RPMI7951 (cell line): ENCODE measurements at regions not wholly inside any gene's neighbourhood (a gene's known extent, or its start where the extent isn't known, plus 50 kb on each side); places are given as distances from the start of the nearest gene placed in this dataset.
"Not testable (repeated sequence)": the region's sequence is repeated elsewhere in the genome, so short reads cannot be mapped to it uniquely, and the experiment has no call there.

Experiments
- DNase-seq: peaks from one replicate; pipeline ENCODE4 v3.0.0-alpha.2; 2012; ENCODE audit warnings: low read depth

DNA sequence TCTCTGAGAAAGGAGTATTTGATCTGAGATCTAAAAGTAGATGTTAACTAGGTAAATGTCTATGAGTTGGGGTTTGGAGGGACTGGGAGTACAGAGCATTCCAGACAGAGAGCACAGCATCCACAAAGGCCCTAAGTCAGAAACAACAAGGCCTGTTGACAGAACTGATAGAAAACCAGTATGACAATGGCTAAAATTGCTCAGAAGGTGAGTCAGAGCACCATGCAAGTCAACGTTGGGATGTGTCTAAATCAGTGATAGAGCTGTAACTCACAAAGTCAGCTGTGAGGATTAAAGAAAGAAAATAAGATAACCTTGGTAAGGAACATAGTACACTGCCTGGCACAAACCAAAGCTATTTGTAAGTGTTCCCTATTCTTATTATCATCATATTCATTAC lies 124.0 kb downstream of the CETN3 start:
- DNase-seq = no peak

- DNase-seq = no peak
Measured at GRCh38 chr5:90284375-90284774, 125.2 kb downstream of the CETN3 start.

GRCh38 chr5:90279091-90279490 lies 130.5 kb downstream of the CETN3 start:
- no peak for DNase-seq

DNA sequence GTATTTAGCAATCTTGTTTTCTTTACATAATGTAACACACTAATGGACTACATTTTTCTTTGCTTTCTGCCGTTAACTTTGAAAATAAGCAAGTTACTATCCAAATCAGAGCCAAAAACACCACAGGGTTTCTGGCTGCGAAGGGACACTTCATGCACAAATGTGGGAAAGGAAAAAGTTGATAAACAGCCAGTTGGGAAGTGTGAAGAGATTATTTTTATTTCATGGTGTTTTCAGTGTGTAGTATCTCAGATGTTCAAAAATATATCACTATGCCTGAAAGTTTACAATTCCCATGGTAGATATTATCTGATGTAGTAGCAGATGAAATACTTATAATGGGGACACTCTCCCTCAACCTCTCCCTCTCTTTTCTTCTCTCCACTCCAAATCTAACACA lies 135.3 kb downstream of the CETN3 start:
- no peak for DNase-seq

DNA sequence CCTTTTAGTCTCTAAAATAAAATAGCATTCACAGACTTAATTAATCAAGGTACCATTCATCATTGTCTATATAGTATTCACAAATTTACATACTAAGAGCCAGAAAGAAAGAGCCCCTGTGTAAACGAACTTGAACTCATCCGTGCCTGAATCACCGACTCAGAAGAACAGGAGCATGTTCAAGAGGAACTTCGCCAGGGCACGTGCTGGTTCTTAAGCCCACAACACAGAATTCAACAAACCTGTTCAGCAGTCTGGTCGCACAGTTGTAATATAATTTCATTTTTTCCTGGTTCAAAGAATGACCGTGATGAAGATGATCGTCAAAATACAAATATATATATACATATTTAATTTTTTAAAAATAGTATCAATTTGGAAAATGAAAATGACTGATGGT lies 141.9 kb downstream of the CETN3 start:
- no peak for DNase-seq

DNA sequence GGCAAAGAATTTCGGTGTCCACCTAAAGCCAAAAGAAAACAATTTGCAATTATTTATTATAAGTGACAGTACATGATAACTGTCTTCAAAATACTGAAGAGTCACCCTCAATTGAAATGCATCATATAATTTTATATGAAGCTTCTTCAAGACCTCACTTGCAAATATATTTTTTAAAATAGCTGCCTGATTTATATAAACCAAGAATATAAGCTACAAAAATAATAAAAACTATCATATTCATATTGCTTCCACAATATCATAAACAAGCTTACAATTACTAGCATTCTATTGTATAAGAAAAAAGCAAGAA lies 144.1 kb downstream of the CETN3 start:
- no peak for DNase-seq

DNA sequence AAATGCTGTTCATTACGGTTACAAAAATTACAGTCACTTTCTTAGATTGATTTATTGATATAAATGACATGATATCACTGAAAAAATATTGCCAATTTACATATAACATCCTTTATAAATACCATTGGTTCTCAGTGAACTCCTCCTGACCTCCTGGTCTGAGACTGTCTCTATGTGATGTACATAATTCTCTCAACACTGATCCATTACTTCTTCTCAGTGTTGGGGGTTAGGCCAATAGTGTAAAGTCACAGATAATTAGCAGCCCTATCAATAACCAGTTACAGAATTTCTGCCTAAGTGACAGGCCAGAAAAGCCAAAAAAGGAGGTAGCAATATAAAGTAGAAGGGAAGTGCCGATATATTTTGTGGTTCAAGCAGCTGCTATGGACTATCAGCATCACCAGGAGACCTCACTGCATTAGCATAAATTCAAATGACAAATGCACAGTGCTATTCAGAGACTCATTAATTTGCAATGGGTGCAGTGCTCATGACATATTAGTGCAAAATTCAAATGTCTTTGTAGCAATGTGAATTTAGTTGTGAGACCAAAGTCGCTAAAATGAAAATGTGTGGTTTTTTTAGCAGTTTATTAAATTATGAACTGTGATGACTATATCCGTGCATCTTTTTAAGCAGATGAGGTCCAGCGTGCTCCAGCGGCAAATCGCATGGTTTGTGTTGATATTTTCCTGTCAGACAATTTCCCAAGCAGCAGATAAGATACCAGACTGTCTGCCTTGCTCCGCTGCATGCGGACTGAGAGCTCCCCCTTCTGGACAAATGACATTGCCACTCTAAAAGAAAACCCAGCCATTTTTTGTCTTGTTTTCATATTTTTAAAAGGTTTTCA lies 144.6 kb downstream of the CETN3 start:
- peak; percentile 52 for DNase-seq

GRCh38 chr5:90263102-90263820 lies 146.3 kb downstream of the CETN3 start:
- DNase-seq = no peak

GRCh38 chr5:90251447-90251846 lies 158.1 kb downstream of the CETN3 start:
- no peak for DNase-seq

- DNase-seq = no peak
Measured at GRCh38 chr5:90248640-90249039, 160.9 kb downstream of the CETN3 start.

- not testable (repeated sequence) for DNase-seq
Measured at GRCh38 chr5:90243848-90244247, 165.7 kb downstream of the CETN3 start.

DNA sequence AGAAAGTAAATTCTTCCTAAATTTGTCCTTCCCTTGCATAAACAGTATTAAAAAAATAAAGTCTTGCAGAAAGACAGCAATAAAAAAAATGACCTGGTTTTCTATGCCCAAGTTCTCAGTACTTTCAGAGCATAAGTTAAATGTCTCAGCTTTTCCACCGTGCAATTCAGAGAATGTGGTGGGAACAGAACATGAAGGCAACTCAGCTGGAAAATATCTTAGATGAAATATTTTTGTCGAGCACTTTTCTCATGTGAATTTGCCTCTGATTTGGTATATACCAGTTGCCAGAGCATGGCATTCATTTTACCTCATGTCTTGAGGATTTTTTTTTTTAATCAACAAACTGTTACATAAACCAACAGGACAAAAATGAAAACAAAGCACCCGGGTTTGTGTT lies 176.1 kb downstream of the CETN3 start:
- no peak for DNase-seq

- no peak for DNase-seq
Measured at GRCh38 chr5:90231688-90232087, 177.9 kb downstream of the CETN3 start.

DNA sequence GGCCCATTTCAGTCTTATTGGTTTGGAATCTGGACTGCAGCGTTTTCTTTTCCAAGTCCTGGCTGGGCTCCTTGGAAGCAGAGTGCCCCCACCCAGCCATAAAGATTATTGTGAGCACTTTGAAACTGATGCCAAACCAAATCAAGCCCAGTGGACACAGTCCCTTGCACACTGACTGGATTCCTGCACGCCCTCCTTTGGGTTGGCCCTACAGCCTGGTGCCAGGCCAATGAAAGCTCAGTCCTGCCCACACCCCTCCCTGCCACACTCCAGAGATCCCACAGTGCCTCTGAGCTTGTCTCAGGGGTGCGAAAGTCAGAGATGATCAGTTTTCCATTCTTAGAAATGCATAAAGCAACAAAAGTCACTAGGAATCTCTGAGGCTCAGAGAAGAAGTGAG lies 181.9 kb downstream of the CETN3 start:
- DNase-seq = no peak

DNA sequence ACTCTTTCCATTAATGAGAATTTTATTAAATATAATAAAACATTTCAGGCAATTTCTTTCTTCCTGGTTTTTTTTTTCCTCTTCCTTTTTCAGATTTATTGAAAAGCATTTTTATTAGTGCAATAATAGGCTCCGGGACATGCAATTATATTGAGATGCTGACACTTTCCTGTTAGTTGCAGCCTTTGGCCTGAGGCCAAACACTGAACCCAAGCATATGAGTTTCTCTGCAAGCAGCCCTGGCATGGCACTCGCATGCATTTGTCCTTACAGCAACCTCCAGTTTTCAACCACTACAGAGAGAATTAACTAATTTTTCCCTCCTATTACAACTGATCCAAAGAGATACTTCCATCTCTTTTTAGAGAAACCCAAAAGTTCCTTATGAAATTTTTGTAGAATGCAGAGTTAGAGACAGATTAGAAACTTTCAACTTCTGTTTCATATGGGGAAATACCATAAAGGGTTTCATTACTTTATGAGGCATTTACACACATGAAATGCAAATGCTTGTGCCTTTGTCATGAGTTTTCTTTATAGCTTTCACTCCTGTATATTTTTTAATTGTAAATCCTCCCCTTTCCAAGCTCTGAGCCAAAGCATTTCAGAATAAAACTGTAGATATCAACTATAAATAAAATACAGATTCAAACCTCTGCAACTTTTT lies 183.0 kb downstream of the CETN3 start:
- DNase-seq = no peak

- no peak for DNase-seq
Measured at GRCh38 chr5:90224342-90224741, 185.2 kb downstream of the CETN3 start.

- DNase-seq = no peak
Measured at GRCh38 chr5:90223756-90224155, 185.8 kb downstream of the CETN3 start.

GRCh38 chr5:90221951-90222350 lies 187.6 kb downstream of the CETN3 start:
- no peak for DNase-seq

DNA sequence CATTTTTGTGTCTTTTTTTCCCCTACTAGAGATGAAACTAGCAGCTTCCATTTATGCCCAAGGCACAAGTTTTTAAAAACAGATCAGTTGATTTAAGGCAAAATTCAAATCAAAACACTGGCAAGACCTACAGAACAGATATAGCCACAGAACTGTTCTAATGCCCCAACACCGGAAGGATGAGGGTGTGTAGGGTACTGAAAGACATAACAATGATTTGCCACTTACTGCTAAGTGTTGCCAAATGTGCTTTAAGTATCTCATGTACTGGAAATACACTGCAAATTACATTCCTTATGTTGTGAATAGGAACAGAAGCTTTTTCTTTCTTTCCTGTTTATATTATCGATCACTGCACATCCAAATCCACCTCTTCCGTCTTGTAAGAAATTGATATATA lies 189.0 kb downstream of the CETN3 start:
- no peak for DNase-seq

DNA sequence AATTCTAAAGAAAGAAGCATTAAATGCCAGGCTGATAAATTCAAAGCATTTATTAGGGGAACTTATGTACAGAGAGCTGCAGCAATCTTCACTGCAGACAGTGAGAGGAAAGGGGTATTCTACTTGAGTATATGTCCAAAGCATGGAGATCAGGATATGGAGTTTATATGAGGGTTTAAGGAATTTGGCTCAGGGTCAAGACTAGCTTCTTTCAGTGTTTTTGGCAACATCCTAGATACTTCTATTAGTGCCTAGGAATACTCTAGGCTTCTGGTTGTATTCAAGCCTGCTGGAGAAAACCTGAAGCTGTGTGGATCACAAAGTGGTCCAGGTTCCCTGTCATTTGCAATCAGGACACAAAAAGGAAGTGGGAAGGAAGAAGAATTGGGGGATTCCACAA lies 194.6 kb downstream of the CETN3 start:
- DNase-seq = no peak

- not testable (repeated sequence) for DNase-seq
Measured at GRCh38 chr5:90208323-90208722, 201.2 kb downstream of the CETN3 start.

- peak; percentile 58 for DNase-seq
Measured at GRCh38 chr5:90201923-90202322, 207.6 kb downstream of the CETN3 start.
